Neural progenitor cell (in vitro differentiated cells): ENCODE measurements at regions not wholly inside any gene's neighbourhood (a gene's known extent, or its start where the extent isn't known, plus 50 kb on each side); places are given as distances from the start of the nearest gene placed in this dataset.
A peak's percentile ranks its signal among the peaks of the same experiment; 100 is the strongest.

Experiments
- DNase-seq: peaks from one replicate; pipeline ENCODE4 v3.0.0-alpha.2; 2016; ENCODE audit warnings: low spot score
- H2AFZ ChIP-seq: fragments of 200-600 bp; sonication (generic); replicated peaks from 2 replicates; pipeline ENCODE4 v1.6.1; 2016; ENCODE audit warnings: antibody characterized with exemption
- H3F3A ChIP-seq: fragments of 200-600 bp; sonication (generic); 2 replicates; pipeline ENCODE4 v1.6.1; 2016; ENCODE audit warnings: antibody characterized with exemption, low read depth
- H3K27ac ChIP-seq: fragments of 200-600 bp; sonication (generic); 2 replicates; pipeline ENCODE4 v1.5.1; 2016; ENCODE audit warnings: mild to moderate bottlenecking
- H3K27me3 ChIP-seq: fragments of 200-600 bp; sonication (generic); 2 replicates; pipeline ENCODE4 v1.6.1; 2016; ENCODE audit warnings: mild to moderate bottlenecking, moderate library complexity
- H3K36me3 ChIP-seq: fragments of 200-600 bp; sonication (generic); 2 replicates; pipeline ENCODE4 v1.5.1; 2016
- H3K4me1 ChIP-seq: fragments of 200-600 bp; sonication (generic); 2 replicates; pipeline ENCODE4 v1.6.1; 2016; ENCODE audit warnings: mixed run types
- H3K4me2 ChIP-seq: fragments of 200-600 bp; sonication (generic); 2 replicates; pipeline ENCODE4 v1.6.1; 2016
- H3K4me3 ChIP-seq: fragments of 200-600 bp; sonication (generic); 2 replicates; pipeline ENCODE4 v1.5.1; 2016
- H3K79me2 ChIP-seq: fragments of 200-600 bp; sonication (generic); 2 replicates; pipeline ENCODE4 v1.6.1; 2016; ENCODE audit warnings: low read depth
- H3K9ac ChIP-seq: fragments of 200-600 bp; sonication (generic); 2 replicates; pipeline ENCODE4 v1.6.1; 2016
- H3K9me3 ChIP-seq: fragments of 200-600 bp; sonication (generic); 2 replicates; pipeline ENCODE4 v1.5.1; 2016; ENCODE audit warnings: low read depth
- H4K20me1 ChIP-seq: fragments of 200-600 bp; sonication (generic); 2 replicates; pipeline ENCODE4 v1.6.1; 2016; ENCODE audit warnings: low read depth
- H3K27ac Mint-ChIP-seq: 3 replicates; pipeline ENCODE4 v1.8.0; 2021; ENCODE audit warnings: mixed read lengths
- H3K27me3 Mint-ChIP-seq: 2 replicates; pipeline ENCODE4 v1.8.0; 2022; ENCODE audit warnings: low read depth, mild to moderate bottlenecking, inconsistent platforms, moderate library complexity, mixed read lengths; ENCODE audit not compliant: insufficient read depth
- H3K36me3 Mint-ChIP-seq: 3 replicates; pipeline ENCODE4 v1.8.0; 2021; ENCODE audit warnings: mixed read lengths
- H3K4me1 Mint-ChIP-seq: 3 replicates; pipeline ENCODE4 v1.8.0; 2021; ENCODE audit warnings: mixed read lengths
- H3K4me3 Mint-ChIP-seq: 3 replicates; pipeline ENCODE4 v1.8.0; 2021; ENCODE audit warnings: mild to moderate bottlenecking, moderate library complexity, mixed read lengths
- H3K9me3 Mint-ChIP-seq: 3 replicates; pipeline ENCODE4 v1.8.0; 2020; ENCODE audit warnings: mixed read lengths
- CTCF ChIP-seq: fragments of 200-600 bp; sonication (generic); IDR thresholded peaks from 2 replicates; pipeline ENCODE4 v1.5.1; 2017; ENCODE audit warnings: antibody characterized with exemption, mild to moderate bottlenecking
- EZH2 ChIP-seq: fragments of 200-600 bp; sonication (generic); IDR thresholded peaks from 2 replicates; pipeline ENCODE4 v1.6.1; 2017; ENCODE audit warnings: antibody characterized with exemption, mild to moderate bottlenecking, moderate library complexity
- EZH2phosphoT487 ChIP-seq: fragments of 200-600 bp; sonication (generic); IDR thresholded peaks from 2 replicates; pipeline ENCODE4 v1.6.1; 2017; ENCODE audit warnings: antibody characterized with exemption

GRCh38 chr7:82567356-82567755 lies 123.8 kb upstream of the CACNA2D1 start:
- Histone ChIP-seq H3K27me3 (no peaks in the 10 kb centered on the region), H3K4me3 (no peak overlapping the region), H3K4me2 (no peak overlapping the region), H2AFZ (no peak overlapping the region), H3K27ac (no peak overlapping the region), H4K20me1 (no peaks in the 10 kb centered on the region), H3F3A (peaks cover 8% of the 10 kb centered on the region), H3K9me3 (no peaks in the 10 kb centered on the region), H3K79me2 (no peaks in the 10 kb centered on the region), H3K4me1 (peaks cover under 1% of the 10 kb centered on the region), H3K9ac (no peak overlapping the region), H3K36me3 (no peaks in the 10 kb centered on the region)
- TF ChIP-seq EZH2phosphoT487 (no peak), CTCF (no peak), EZH2 (no peak)
- Mint-ChIP-seq H3K4me1 (peaks cover 16% of the 10 kb centered on the region), H3K27me3 (no peaks in the 10 kb centered on the region), H3K4me3 (no peak overlapping the region), H3K9me3 (peaks cover 4% of the 10 kb centered on the region), H3K27ac (no peak overlapping the region), H3K36me3 (peaks cover 2% of the 10 kb centered on the region)
- no peak for DNase-seq

GRCh38 chr7:82566752-82567151 lies 123.2 kb upstream of the CACNA2D1 start:
- Histone ChIP-seq H3K27ac (no peak overlapping the region), H3K4me3 (no peak overlapping the region), H3K9me3 (no peaks in the 10 kb centered on the region), H3F3A (peaks cover 8% of the 10 kb centered on the region), H3K27me3 (no peaks in the 10 kb centered on the region), H2AFZ (peak overlapping the region; percentile 66), H3K9ac (no peak overlapping the region), H3K4me2 (no peak overlapping the region), H3K4me1 (no peaks in the 10 kb centered on the region), H4K20me1 (no peaks in the 10 kb centered on the region), H3K79me2 (no peaks in the 10 kb centered on the region), H3K36me3 (no peaks in the 10 kb centered on the region)
- DNase-seq, result no peak
- peaks cover 4% of the 10 kb centered on the region for H3K9me3 Mint-ChIP-seq
- peaks cover 12% of the 10 kb centered on the region for H3K4me1 Mint-ChIP-seq
- H3K4me3 Mint-ChIP-seq, result no peak overlapping the region
- TF ChIP-seq EZH2phosphoT487 (no peak), CTCF (no peak), EZH2 (no peak)
- H3K27me3 Mint-ChIP-seq, result no peaks in the 10 kb centered on the region
- peaks cover 2% of the 10 kb centered on the region for H3K36me3 Mint-ChIP-seq
- H3K27ac Mint-ChIP-seq, result no peak overlapping the region

GRCh38 chr7:82562716-82563404 lies 119.3 kb upstream of the CACNA2D1 start:
- Histone ChIP-seq H3K9ac (no peak overlapping the region), H3F3A (peaks cover 8% of the 10 kb centered on the region), H3K4me2 (no peak overlapping the region), H3K4me3 (no peak overlapping the region), H4K20me1 (no peaks in the 10 kb centered on the region), H3K36me3 (no peaks in the 10 kb centered on the region), H3K79me2 (no peaks in the 10 kb centered on the region), H2AFZ (no peak overlapping the region), H3K27ac (no peak overlapping the region), H3K9me3 (no peaks in the 10 kb centered on the region), H3K27me3 (no peaks in the 10 kb centered on the region), H3K4me1 (peaks cover 6% of the 10 kb centered on the region)
- Mint-ChIP-seq H3K27ac (no peak overlapping the region), H3K9me3 (no peaks in the 10 kb centered on the region), H3K4me3 (no peak overlapping the region), H3K36me3 (no peaks in the 10 kb centered on the region), H3K4me1 (peaks cover 19% of the 10 kb centered on the region), H3K27me3 (no peaks in the 10 kb centered on the region)
- DNase-seq, result no peak
- TF ChIP-seq CTCF (no peak), EZH2phosphoT487 (no peak), EZH2 (no peak)
